BLaER1 treated with 17β-estradiol and CSF1 and Interleukin-3, amounts not matched to agents 10 nM and 100 nM (cell line): ENCODE measurements at regions not wholly inside any gene's neighbourhood (a gene's known extent, or its start where the extent isn't known, plus 50 kb on each side); places are given as distances from the start of the nearest gene placed in this dataset.

ENCODE experiments used
- H3K27ac ChIP-seq, 11 experiments: shearing (Covaris generic); formaldehyde crosslinking; 2 replicates each; pipeline ENCODE4 v1.8.1; 2022
- H3K27me3 ChIP-seq, 11 experiments: shearing (Covaris generic); formaldehyde crosslinking; 2 replicates each; pipeline ENCODE4 v1.8.1; 2022
- H3K36me3 ChIP-seq, 11 experiments: shearing (Covaris generic); formaldehyde crosslinking; 2 replicates each; pipeline ENCODE4 v1.8.1; 2022
- H3K4me1 ChIP-seq, 10 experiments: shearing (Covaris generic); formaldehyde crosslinking; 2 replicates each; pipeline ENCODE4 v1.8.1; 2022
- H3K4me2 ChIP-seq, 11 experiments: shearing (Covaris generic); formaldehyde crosslinking; 2 replicates each; pipeline ENCODE4 v1.8.1; 2022
- H3K4me3 ChIP-seq, 10 experiments: shearing (Covaris generic); formaldehyde crosslinking; 2 replicates each; pipeline ENCODE4 v1.8.1; 2022
- H3K9ac ChIP-seq, 11 experiments: shearing (Covaris generic); formaldehyde crosslinking; 2 replicates each; pipeline ENCODE4 v1.8.1; 2022
- H3K9me3 ChIP-seq, 11 experiments: shearing (Covaris generic); formaldehyde crosslinking; replicated peaks in 1 of 11; 2 replicates each; pipeline ENCODE4 v1.8.1; 2022
- H4K20me1 ChIP-seq, 11 experiments: shearing (Covaris generic); formaldehyde crosslinking; 2 replicates each; pipeline ENCODE4 v1.8.1; 2022
- Cebpa-rat ChIP-seq, 11 experiments: shearing (Covaris generic); IDR thresholded peaks; 2 replicates each; pipeline ENCODE4 v1.8.1; 2022

DNA sequence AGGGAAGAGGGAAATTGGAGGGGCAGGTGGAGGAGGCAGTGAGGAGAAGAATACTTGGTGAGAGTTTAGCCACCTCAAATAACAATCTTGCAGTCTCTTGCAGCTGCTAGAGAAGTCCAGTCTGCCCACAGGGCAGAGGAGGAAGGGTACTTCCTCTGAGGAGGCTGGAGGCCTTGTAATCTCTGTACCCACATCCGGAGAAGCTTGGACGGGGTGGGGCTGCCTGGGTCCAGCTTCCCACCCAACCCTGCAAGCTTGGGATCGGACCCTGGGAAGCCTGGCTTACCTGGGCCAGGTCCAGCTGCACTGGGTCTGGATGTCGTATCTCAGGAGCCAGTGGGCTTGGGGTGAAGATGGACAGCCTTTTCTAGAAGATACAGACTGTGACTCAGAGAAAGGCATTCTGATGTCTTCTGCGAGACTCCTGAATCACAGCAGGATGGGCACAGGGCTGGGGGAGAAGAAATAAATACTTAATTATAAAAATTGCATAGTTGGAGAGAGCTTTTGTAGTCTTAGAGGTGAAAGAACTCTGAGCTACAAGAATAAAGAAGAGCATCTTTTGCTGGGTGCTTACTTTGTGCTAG is 111.8 kb upstream of the JUN start:
- H3K9me3 ChIP-seq, result no peaks in the 10 kb centered on the region
- TF ChIP-seq Cebpa-rat (IDR thresholded peaks at IDR 0.05), result no peak
- no peaks in the 10 kb centered on the region; a peak in 1 of 22 replicates for H3K27me3 ChIP-seq
- no peaks in the 10 kb centered on the region for H3K36me3 ChIP-seq
- H3K4me1 ChIP-seq, result peaks cover 21 to 99% (median 44%) of the 10 kb centered on the region in 10 experiments
- H3K27ac ChIP-seq, result peak overlapping the region in 7 of 11 experiments; percentile 15 to 71 (median 54); a peak in 12 of 22 replicates
- H3K4me3 ChIP-seq, result 0 out of 20 replicates have a peak overlapping the region, but pooled peaks of 1 of the 10 experiments have one; percentile 46
- H3K4me2 ChIP-seq, result peak overlapping the region; percentile 58 to 97 (median 80)
- no peaks in the 10 kb centered on the region for H4K20me1 ChIP-seq
- peak overlapping the region in 5 of 11 experiments; percentile 16 to 51 (median 39); a peak in 6 of 22 replicates for H3K9ac ChIP-seq

DNA sequence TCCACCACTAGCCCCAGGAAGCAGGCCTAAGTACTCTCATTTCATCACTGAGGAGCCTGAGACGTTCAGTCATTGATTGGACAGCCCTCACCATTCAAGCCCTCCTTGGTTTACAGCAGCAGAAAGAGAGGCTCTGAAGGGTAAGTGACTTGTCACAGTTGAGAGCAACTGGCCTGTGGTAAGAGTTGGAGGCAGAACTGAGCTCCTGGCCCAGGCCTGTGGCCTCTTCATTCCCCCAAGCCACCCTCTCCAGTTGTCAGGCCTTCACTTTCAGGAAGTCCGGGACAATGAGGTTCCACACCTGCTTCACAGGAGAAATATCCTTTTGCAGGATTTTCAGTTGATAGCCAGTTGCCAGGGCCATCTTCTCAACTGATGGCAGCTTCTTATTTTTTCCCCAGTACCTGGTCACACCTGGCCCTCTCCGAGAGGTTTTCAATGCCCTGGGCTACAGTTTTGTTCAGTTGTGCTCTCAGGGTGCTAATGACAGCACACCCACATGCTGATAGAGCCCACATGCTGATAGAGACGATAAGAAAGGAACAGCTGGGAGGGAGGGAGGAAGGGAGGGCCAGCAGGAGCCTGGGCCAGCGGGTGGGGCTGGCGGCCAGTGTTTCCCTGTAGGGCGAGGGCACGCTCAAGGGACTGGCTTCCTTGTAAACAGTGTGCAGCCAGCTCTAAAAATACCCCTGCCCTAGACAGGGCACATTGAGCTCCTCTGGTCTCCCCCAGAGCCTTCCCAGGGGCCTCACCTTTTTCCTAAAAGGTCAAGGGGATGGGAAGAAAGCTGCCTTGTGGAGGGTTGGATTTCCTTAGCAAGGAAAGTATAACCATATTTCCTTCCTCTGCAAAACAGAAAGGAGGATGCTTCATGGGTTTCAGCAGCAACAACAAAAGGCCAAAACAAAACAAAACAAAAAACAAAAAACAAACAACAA is 112.7 kb upstream of the JUN start:
- Histone ChIP-seq H3K9ac (peak overlapping the region in 4 of 11 experiments; percentile 2 to 51 (median 41); a peak in 5 of 22 replicates), H3K36me3 (no peaks in the 10 kb centered on the region), H3K27ac (peak overlapping the region in 7 of 11 experiments; percentile 15 to 71 (median 54); a peak in 11 of 22 replicates), H3K9me3 (no peaks in the 10 kb centered on the region), H4K20me1 (no peaks in the 10 kb centered on the region), H3K4me2 (peak overlapping the region; percentile 47 to 97 (median 80); a peak in 21 of 22 replicates), H3K4me1 (peaks cover 21 to 99% (median 44%) of the 10 kb centered on the region in 10 experiments), H3K27me3 (no peaks in the 10 kb centered on the region; a peak in 1 of 22 replicates), H3K4me3 (no peak overlapping the region)
- no peak for TF ChIP-seq Cebpa-rat (IDR thresholded peaks at IDR 0.05)

DNA sequence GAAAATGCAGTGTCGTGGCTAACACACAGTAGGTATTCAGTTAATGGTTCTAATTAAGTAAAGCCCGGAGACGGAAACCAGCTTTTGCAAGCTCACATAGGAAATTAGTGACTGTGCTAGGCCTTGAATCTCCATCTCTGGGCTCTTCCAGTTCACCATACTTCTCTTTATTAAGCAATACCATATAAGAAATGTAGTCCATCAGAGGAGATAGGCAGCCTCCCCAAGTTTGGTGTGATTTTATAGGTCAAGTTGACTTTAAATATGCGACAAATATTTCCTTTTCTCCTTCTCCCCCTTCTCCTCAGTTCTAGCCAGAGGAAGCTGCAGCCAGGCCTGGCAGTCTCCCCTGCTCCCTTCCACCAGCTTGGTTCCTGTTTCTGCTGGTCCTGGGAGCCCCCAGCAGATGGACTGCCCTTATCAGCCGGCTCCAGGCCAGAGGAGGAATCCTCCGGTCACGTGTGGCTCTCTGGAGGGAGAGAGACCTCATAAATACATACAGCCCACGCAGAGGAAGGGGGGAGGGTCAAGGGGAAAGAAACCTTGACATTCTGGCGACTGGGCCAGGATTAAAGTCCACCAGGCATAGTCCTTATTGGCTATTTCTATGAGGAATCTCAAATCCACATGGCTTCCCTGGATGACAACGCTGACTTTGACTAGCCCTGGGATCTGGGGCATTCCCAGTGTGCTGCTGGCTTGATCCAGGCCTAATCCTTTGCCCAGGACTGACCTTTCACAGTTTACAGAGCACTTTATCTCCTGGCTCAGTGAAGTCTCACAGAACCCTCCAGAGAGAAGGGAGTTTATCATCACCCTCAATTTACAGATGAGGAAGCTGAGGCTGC is 115.1 kb upstream of the JUN start:
- Histone ChIP-seq H4K20me1 (no peaks in the 10 kb centered on the region), H3K9me3 (no peaks in the 10 kb centered on the region), H3K27ac (peak overlapping the region in 5 of 11 experiments; percentile 33 to 66 (median 55); a peak in 8 of 22 replicates), H3K4me3 (no peak overlapping the region), H3K36me3 (no peaks in the 10 kb centered on the region), H3K4me2 (peak overlapping the region in 6 of 11 experiments; percentile 12 to 97 (median 68); a peak in 11 of 22 replicates), H3K4me1 (peaks cover 27 to 91% (median 51%) of the 10 kb centered on the region in 10 experiments), H3K27me3 (no peaks in the 10 kb centered on the region; a peak in 1 of 22 replicates), H3K9ac (peak overlapping the region in 4 of 11 experiments; percentile 12 to 52 (median 37); a peak in 3 of 22 replicates)
- no peak for TF ChIP-seq Cebpa-rat (IDR thresholded peaks at IDR 0.05)

DNA sequence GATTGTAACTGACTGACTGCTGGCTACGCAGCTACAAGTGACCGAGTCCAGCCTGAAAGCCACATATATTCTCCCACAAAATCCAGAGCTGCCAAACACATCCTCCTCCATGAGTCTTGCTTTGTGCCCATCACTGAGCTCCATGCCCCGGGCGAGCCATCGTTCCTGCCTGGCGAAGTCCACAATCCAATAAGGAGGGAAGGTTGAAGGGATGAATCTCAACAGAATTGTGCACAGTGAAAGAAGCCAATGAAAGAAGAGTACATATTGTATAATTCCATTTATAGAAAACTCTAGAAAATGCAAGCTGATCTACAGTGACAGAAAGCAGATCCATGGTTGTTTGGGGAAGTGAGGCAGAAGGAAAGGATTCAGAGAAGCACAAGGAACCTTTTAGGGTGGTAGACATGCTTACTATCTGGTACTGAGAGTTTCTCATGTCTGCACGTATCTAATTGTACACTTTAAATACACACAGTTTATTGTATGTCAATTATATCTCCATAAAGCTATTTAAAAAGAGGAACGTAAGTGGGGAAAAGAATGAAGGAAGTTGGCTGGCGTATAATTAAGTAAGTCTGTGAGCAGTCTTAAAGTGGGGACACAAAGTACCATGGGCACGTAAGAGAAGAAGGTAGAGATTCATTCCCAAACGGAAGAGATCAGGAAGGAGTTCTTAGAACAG is 115.9 kb upstream of the JUN start:
- Histone ChIP-seq H4K20me1 (no peaks in the 10 kb centered on the region), H3K36me3 (no peaks in the 10 kb centered on the region), H3K4me1 (peaks cover 27 to 91% (median 52%) of the 10 kb centered on the region in 10 experiments), H3K27me3 (no peaks in the 10 kb centered on the region; a peak in 1 of 22 replicates), H3K4me2 (peak overlapping the region in 5 of 11 experiments; percentile 46 to 97 (median 82); a peak in 9 of 22 replicates), H3K9ac (peak overlapping the region in 2 of 11 experiments; percentile 26 to 48; a peak in 2 of 22 replicates), H3K27ac (peak overlapping the region in 5 of 11 experiments; percentile 33 to 66 (median 55); a peak in 8 of 22 replicates), H3K9me3 (no peaks in the 10 kb centered on the region), H3K4me3 (no peak overlapping the region)
- TF ChIP-seq Cebpa-rat (IDR thresholded peaks at IDR 0.05), result no peak

DNA sequence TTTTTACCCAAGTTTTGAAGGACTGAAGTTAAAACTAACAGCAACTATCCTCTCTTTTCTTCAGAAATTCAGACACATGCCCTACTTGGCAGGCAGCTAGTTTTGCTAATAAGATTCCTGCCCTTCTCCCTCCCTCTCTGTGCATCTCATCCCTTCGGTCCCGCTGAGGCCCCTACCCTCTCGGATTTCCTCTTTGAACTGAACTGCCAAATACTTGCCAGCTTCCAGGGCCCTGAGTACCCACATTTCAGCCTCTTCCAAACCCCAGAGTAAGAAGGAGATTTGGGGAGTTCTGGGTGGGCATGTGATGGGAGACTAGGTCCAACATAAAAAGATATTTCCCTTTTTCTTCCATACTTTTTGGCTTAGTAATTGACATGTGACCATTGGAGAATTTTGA is 116.5 kb upstream of the JUN start:
- no peaks in the 10 kb centered on the region; a peak in 1 of 22 replicates for H3K27me3 ChIP-seq
- H3K9me3 ChIP-seq, result no peaks in the 10 kb centered on the region
- peaks cover 21 to 90% (median 46%) of the 10 kb centered on the region in 10 experiments for H3K4me1 ChIP-seq
- no peak overlapping the region for H3K9ac ChIP-seq
- H3K27ac ChIP-seq, result peak overlapping the region in 3 of 11 experiments; percentile 11 to 66 (median 43); a peak in 5 of 22 replicates
- H4K20me1 ChIP-seq, result no peaks in the 10 kb centered on the region
- TF ChIP-seq Cebpa-rat (IDR thresholded peaks at IDR 0.05), result no peak
- H3K36me3 ChIP-seq, result no peaks in the 10 kb centered on the region
- peak overlapping the region in 3 of 11 experiments; percentile 82 to 97 (median 87); a peak in 7 of 22 replicates for H3K4me2 ChIP-seq
- H3K4me3 ChIP-seq, result no peak overlapping the region

DNA sequence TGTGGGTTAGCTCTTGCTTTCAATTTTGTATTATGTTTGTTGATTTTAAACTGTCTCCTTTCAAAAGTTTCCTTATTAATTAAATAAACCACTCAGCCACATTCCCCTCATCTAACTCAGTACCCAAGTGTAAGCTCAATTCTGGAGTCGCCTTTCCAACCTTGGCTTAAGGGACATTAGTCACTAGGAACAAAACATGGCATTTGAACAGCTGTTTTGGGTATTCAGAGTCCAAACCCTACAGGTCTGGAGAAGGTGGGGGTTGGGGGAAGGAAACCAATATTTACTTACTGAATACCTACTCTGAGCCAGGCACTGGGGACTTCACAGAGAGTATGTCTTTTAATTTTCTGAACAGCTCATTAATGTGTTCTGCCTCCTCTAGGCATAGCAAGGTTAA is 117.2 kb upstream of the JUN start:
- no peak overlapping the region for H3K4me3 ChIP-seq
- no peak overlapping the region for H3K9ac ChIP-seq
- H3K4me2 ChIP-seq, result peak overlapping the region in 2 of 11 experiments; percentile 82 to 97; a peak in 3 of 22 replicates
- H3K27me3 ChIP-seq, result no peaks in the 10 kb centered on the region; a peak in 1 of 22 replicates
- peaks cover 15 to 84% (median 40%) of the 10 kb centered on the region in 10 experiments for H3K4me1 ChIP-seq
- no peaks in the 10 kb centered on the region for H3K9me3 ChIP-seq
- no peaks in the 10 kb centered on the region for H4K20me1 ChIP-seq
- H3K36me3 ChIP-seq, result no peaks in the 10 kb centered on the region
- H3K27ac ChIP-seq, result no peak overlapping the region
- TF ChIP-seq Cebpa-rat (IDR thresholded peaks at IDR 0.05), result no peak

DNA sequence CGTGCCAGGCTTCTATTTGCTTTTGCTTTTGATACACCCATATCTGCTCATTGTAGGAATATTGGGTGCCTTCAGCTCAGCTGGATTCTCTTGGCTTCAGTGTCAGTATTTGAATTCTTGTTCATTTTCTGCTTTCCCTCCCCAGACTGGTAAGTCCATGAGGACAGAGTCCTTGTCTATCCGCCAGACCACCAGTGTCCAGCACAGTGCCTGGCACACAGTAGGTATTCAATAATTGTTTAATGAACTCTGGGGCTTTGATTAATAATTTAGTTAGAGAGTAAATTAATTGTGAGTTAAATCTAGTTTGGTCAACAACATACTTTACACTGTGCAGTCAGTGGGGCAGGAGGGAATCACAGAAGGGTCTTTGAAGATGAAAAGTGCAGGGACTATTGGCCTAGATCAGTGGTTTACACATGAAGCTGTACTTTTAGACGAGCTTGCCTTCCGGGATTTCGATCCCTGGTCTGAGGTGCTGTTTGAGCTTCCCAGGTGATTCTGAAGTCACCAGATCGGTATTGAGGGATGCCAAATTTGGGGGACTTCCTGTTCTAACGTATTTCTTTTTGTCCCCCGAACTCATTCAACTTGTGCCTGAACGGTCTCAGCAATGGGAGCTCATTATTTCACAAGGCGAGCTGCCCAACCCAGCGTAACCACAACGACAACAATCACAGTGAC is 119.1 kb upstream of the JUN start:
- no peaks in the 10 kb centered on the region for H4K20me1 ChIP-seq
- no peaks in the 10 kb centered on the region for H3K36me3 ChIP-seq
- H3K4me1 ChIP-seq, result peaks cover 6 to 70% (median 26%) of the 10 kb centered on the region in 10 experiments; a peak in 18 of 20 replicates
- H3K9ac ChIP-seq, result peak overlapping the region; percentile 78 to 93 (median 88); a peak in 21 of 22 replicates
- H3K27me3 ChIP-seq, result no peaks in the 10 kb centered on the region; a peak in 1 of 22 replicates
- H3K27ac ChIP-seq, result peak overlapping the region; percentile 78 to 94 (median 89); a peak in 20 of 22 replicates
- no peaks in the 10 kb centered on the region for H3K9me3 ChIP-seq
- peak overlapping the region; percentile 70 to 93 (median 87) for H3K4me2 ChIP-seq
- TF ChIP-seq Cebpa-rat (IDR thresholded peaks at IDR 0.05), result no peak; a peak in 1 of 22 replicates
- peak overlapping the region; percentile 53 to 74 (median 64) for H3K4me3 ChIP-seq
